Endothelial cell (in vitro differentiated cells): ENCODE measurements at regions not wholly inside any gene's neighbourhood (a gene's known extent, or its start where the extent isn't known, plus 50 kb on each side); places are given as distances from the start of the nearest gene placed in this dataset.

ENCODE experiments used
- DNase-seq: peaks from one replicate; pipeline ENCODE4 v3.0.0; 2021; ENCODE audit warnings: low spot score
- H3K27ac Mint-ChIP-seq: one replicate; pipeline ENCODE4 v1.8.0; 2021; ENCODE audit warnings: mixed read lengths, inconsistent platforms; ENCODE audit not compliant: unreplicated experiment
- H3K27me3 Mint-ChIP-seq: one replicate; pipeline ENCODE4 v1.8.0; 2021; ENCODE audit warnings: mild to moderate bottlenecking, moderate library complexity, mixed read lengths, inconsistent platforms; ENCODE audit not compliant: unreplicated experiment
- H3K36me3 Mint-ChIP-seq: one replicate; pipeline ENCODE4 v1.8.0; 2021; ENCODE audit warnings: mild to moderate bottlenecking, low read depth, mixed read lengths, inconsistent platforms; ENCODE audit not compliant: unreplicated experiment
- H3K4me1 Mint-ChIP-seq: one replicate; pipeline ENCODE4 v1.8.0; 2021; ENCODE audit warnings: mild to moderate bottlenecking, mixed read lengths, inconsistent platforms; ENCODE audit not compliant: unreplicated experiment
- H3K4me3 Mint-ChIP-seq: one replicate; pipeline ENCODE4 v1.8.0; 2021; ENCODE audit warnings: mild to moderate bottlenecking, mixed read lengths, inconsistent platforms; ENCODE audit not compliant: unreplicated experiment
- H3K9me3 Mint-ChIP-seq: one replicate; pipeline ENCODE4 v1.8.0; 2021; ENCODE audit warnings: mixed read lengths, inconsistent platforms; ENCODE audit not compliant: unreplicated experiment
- CTCF ChIP-seq: fragments of 200-600 bp; sonication (generic); IDR thresholded peaks from one replicate; pipeline ENCODE4 v1.5.0; 2021; ENCODE audit warnings: antibody characterized with exemption; ENCODE audit not compliant: unreplicated experiment

- Mint-ChIP-seq H3K27ac (no peak overlapping the region), H3K4me3 (no peak overlapping the region), H3K4me1 (peaks cover 3% of the 10 kb centered on the region), H3K9me3 (no peaks in the 10 kb centered on the region), H3K36me3 (no peaks in the 10 kb centered on the region), H3K27me3 (no peaks in the 10 kb centered on the region)
- DNase-seq = no peak
- no peak for TF ChIP-seq CTCF
Measured at GRCh38 chr2:12514168-12514567, 202.6 kb upstream of the TRIB2 start.

GRCh38 chr2:12514631-12515437 lies 201.9 kb upstream of the TRIB2 start:
- no peak for TF ChIP-seq CTCF
- H3K27me3 Mint-ChIP-seq = no peaks in the 10 kb centered on the region
- no peak overlapping the region for H3K27ac Mint-ChIP-seq
- no peaks in the 10 kb centered on the region for H3K9me3 Mint-ChIP-seq
- no peaks in the 10 kb centered on the region for H3K36me3 Mint-ChIP-seq
- peaks cover 3% of the 10 kb centered on the region for H3K4me1 Mint-ChIP-seq
- no peak overlapping the region for H3K4me3 Mint-ChIP-seq
- DNase-seq = no peak

GRCh38 chr2:12515871-12516270 lies 200.9 kb upstream of the TRIB2 start:
- Mint-ChIP-seq H3K4me1 (peaks cover 3% of the 10 kb centered on the region), H3K36me3 (no peaks in the 10 kb centered on the region), H3K4me3 (no peak overlapping the region), H3K9me3 (no peaks in the 10 kb centered on the region), H3K27me3 (no peaks in the 10 kb centered on the region), H3K27ac (no peak overlapping the region)
- no peak for TF ChIP-seq CTCF
- no peak for DNase-seq

GRCh38 chr2:12533337-12534005 lies 183.3 kb upstream of the TRIB2 start:
- no peak for TF ChIP-seq CTCF
- Mint-ChIP-seq H3K27me3 (no peaks in the 10 kb centered on the region), H3K4me1 (no peaks in the 10 kb centered on the region), H3K4me3 (no peak overlapping the region), H3K9me3 (no peaks in the 10 kb centered on the region), H3K36me3 (no peaks in the 10 kb centered on the region), H3K27ac (no peak overlapping the region)
- no peak for DNase-seq

- Mint-ChIP-seq H3K4me3 (no peak overlapping the region), H3K27ac (no peak overlapping the region), H3K9me3 (no peaks in the 10 kb centered on the region), H3K36me3 (no peaks in the 10 kb centered on the region), H3K4me1 (no peaks in the 10 kb centered on the region), H3K27me3 (no peaks in the 10 kb centered on the region)
- no peak for DNase-seq
- no peak for TF ChIP-seq CTCF
Measured at GRCh38 chr2:12534646-12535263, 182.0 kb upstream of the TRIB2 start.
